ENCODE measurements at regions not wholly inside any gene's neighbourhood (a gene's known extent, or its start where the extent isn't known, plus 50 kb on each side); places are given as distances from the start of the nearest gene placed in this dataset.

- FAIRE-seq, result no peak
Observed at GRCh38 chr12:105813201-105813600, 325.6 kb downstream of the NUAK1 start.

- FAIRE-seq, result no peak
Observed at GRCh38 chr12:105814283-105814682, 324.5 kb downstream of the NUAK1 start.

- FAIRE-seq, result no peak
Observed at GRCh38 chr12:105819549-105819948, 319.2 kb downstream of the NUAK1 start.

GRCh38 chr12:105820429-105821125 is 318.2 kb downstream of the NUAK1 start:
- FAIRE-seq, result no peak

- FAIRE-seq, result no peak
Observed at GRCh38 chr12:105822131-105823105, 316.3 kb downstream of the NUAK1 start.

- FAIRE-seq, result no peak
Observed at GRCh38 chr12:105823810-105824209, 314.9 kb downstream of the NUAK1 start.

- no peak for FAIRE-seq
Observed at GRCh38 chr12:105825141-105825540, 313.6 kb downstream of the NUAK1 start.

GRCh38 chr12:105831372-105831771 is 307.4 kb downstream of the NUAK1 start:
- FAIRE-seq, result no peak

- FAIRE-seq, result no peak
Observed at GRCh38 chr12:105832021-105832420, 306.7 kb downstream of the NUAK1 start.

GRCh38 chr12:105832806-105833205 is 305.9 kb downstream of the NUAK1 start:
- FAIRE-seq, result no peak

- no peak for FAIRE-seq
Observed at GRCh38 chr12:105834496-105834895, 304.3 kb downstream of the NUAK1 start.

GRCh38 chr12:105835580-105836241 is 303.0 kb downstream of the NUAK1 start:
- no peak for FAIRE-seq

GRCh38 chr12:105836242-105836622 is 302.5 kb downstream of the NUAK1 start:
- no peak for FAIRE-seq

- FAIRE-seq, result no peak
Observed at GRCh38 chr12:105839629-105840127, 299.1 kb downstream of the NUAK1 start.

GRCh38 chr12:105840384-105840783 is 298.4 kb downstream of the NUAK1 start:
- no peak for FAIRE-seq

- no peak for FAIRE-seq
Observed at GRCh38 chr12:105841840-105842239, 296.9 kb downstream of the NUAK1 start.

GRCh38 chr12:105843561-105843960 is 295.2 kb downstream of the NUAK1 start:
- no peak for FAIRE-seq

- FAIRE-seq, result no peak
Observed at GRCh38 chr12:105843986-105844760, 294.6 kb downstream of the NUAK1 start.

GRCh38 chr12:105846331-105846730 is 292.4 kb downstream of the NUAK1 start:
- no peak for FAIRE-seq

- FAIRE-seq, result no peak
Observed at GRCh38 chr12:105847068-105847467, 291.7 kb downstream of the NUAK1 start.

GRCh38 chr12:105848286-105848685 is 290.5 kb downstream of the NUAK1 start:
- no peak for FAIRE-seq
